ENCODE measurements at regions not wholly inside any gene's neighbourhood (a gene's known extent, or its start where the extent isn't known, plus 50 kb on each side); places are given as distances from the start of the nearest gene placed in this dataset.

DNA sequence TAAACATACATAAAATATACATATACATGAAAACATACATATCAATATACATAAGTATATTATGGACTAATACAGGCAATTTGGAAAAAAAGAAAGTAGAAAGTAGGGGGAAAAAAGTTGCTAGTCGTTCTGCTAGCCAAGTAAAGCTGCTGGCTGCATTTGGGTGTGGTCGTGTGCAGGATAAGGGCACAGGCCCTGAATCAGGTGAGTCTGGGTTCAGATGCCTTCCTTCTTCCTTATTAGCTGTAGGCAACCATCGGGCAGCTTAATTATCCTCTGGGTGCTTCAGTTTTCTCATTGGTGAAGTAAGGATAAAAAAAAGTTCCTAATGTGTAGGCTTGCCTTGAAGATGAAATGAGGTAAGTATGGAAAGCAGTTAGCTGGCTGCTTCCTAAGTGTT, 59.2 kb upstream of the SPRY4 start:
- Mint-ChIP-seq H3K4me3 (no peak overlapping the region), H3K36me3 (no peaks in the 10 kb centered on the region), H3K4me1 (ENCODE audit: low read depth) (peaks cover 10% of the 10 kb centered on the region), H3K27me3 (no peaks in the 10 kb centered on the region), H3K9me3 (ENCODE audit: low read depth) (no peaks in the 10 kb centered on the region), H3K27ac (no peak overlapping the region)

DNA sequence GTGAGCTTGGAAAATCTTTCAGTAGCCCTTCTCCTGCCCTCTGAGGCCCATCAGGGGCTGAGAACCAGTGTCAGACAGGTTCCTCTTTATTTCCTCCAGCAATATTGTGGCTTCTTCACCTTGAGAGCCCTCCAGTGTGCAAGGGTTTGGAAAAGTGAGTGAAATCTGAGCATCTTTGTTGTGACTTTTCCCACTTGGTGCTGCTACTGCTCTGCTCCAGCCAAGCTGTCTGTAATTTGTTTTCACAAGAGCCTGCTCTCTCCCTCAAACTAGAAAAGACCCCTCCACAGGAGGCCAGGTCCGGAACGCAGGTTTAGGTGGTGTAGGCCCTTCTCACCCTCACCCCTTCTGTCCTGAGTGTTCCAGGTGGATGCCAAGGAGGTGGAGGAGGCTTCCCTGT, 57.4 kb upstream of the SPRY4 start:
- Mint-ChIP-seq H3K27ac (no peak overlapping the region), H3K9me3 (ENCODE audit: low read depth) (no peaks in the 10 kb centered on the region), H3K27me3 (no peaks in the 10 kb centered on the region)

GRCh38 chr5:142378737-142379634, 54.2 kb upstream of the SPRY4 start:
- H3K9me3 Mint-ChIP-seq (ENCODE audit: low read depth) = no peaks in the 10 kb centered on the region
- H3K4me3 Mint-ChIP-seq = no peak overlapping the region
- no peaks in the 10 kb centered on the region for H3K36me3 Mint-ChIP-seq
- H3K27ac Mint-ChIP-seq = no peak overlapping the region
- peaks cover 7% of the 10 kb centered on the region for H3K4me1 Mint-ChIP-seq (ENCODE audit: low read depth)
- H3K27me3 Mint-ChIP-seq = no peaks in the 10 kb centered on the region

More for the DNA sequence above, 57.4 kb upstream of the SPRY4 start:
- Mint-ChIP-seq H3K36me3 (no peaks in the 10 kb centered on the region), H3K4me3 (no peak overlapping the region), H3K4me1 (ENCODE audit: low read depth) (peaks cover 11% of the 10 kb centered on the region)

DNA sequence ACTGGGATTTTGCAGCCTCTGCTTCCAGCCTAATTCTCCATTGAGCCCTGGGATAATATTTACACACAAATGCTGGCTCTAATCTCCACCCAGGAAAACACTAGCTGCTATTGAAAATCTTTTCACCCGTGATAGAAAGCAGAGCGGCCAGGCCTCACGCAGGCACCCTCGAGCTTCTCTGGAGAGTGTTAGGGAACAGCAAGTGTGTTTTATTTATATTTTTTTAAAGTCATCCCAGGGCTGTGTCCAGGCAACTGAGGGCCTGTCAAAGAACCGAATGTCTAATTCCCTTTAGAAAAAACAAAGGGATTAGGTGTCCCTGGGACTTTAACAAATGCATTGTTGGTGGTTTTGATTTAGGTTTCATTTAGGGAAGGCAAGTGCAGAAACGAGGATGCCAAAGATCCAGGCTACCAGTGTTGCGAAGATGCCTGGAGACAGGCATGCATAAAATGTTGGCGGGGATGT, 51.2 kb upstream of the SPRY4 start:
- no peak overlapping the region for H3K4me3 Mint-ChIP-seq
- H3K36me3 Mint-ChIP-seq = no peaks in the 10 kb centered on the region
- no peak overlapping the region for H3K27ac Mint-ChIP-seq
- H3K9me3 Mint-ChIP-seq (ENCODE audit: low read depth) = no peaks in the 10 kb centered on the region
- H3K4me1 Mint-ChIP-seq (ENCODE audit: low read depth) = peaks cover 5% of the 10 kb centered on the region
- no peaks in the 10 kb centered on the region for H3K27me3 Mint-ChIP-seq
